Stimulated activated naive CD8-positive, alpha-beta T cell treated with anti-CD3 and anti-CD28 coated beads, Interleukin-15, Interleukin-2, amounts not matched to agents 100 ng/mL and 50 ng/mL, for 24 hours (primary cell): ENCODE measurements at regions not wholly inside any gene's neighbourhood (a gene's known extent, or its start where the extent isn't known, plus 50 kb on each side); places are given as distances from the start of the nearest gene placed in this dataset.
"Not testable (repeated sequence)": the region's sequence is repeated elsewhere in the genome, so short reads cannot be mapped to it uniquely, and the experiment has no call there.

Experiments used
- H3K27ac Mint-ChIP-seq: one replicate; pipeline ENCODE4 v1.8.0; 2021; ENCODE audit warnings: mild to moderate bottlenecking, mixed read lengths
- H3K27me3 Mint-ChIP-seq: one replicate; pipeline ENCODE4 v1.8.0; 2021; ENCODE audit warnings: mixed read lengths
- H3K36me3 Mint-ChIP-seq: one replicate; pipeline ENCODE4 v1.8.0; 2021; ENCODE audit warnings: low read depth, mixed read lengths
- H3K4me1 Mint-ChIP-seq: one replicate; pipeline ENCODE4 v1.8.0; 2021; ENCODE audit warnings: low read depth, mixed read lengths
- H3K4me3 Mint-ChIP-seq: one replicate; pipeline ENCODE4 v1.8.0; 2021; ENCODE audit warnings: mild to moderate bottlenecking, mixed read lengths
- H3K9me3 Mint-ChIP-seq: one replicate; pipeline ENCODE4 v1.8.0; 2021; ENCODE audit warnings: mixed read lengths

- Mint-ChIP-seq H3K9me3 (no peaks in the 10 kb centered on the region), H3K27me3 (no peaks in the 10 kb centered on the region), H3K4me1 (no peaks in the 10 kb centered on the region), H3K4me3 (no peak overlapping the region), H3K27ac (no peak overlapping the region), H3K36me3 (no peaks in the 10 kb centered on the region)
Observed at GRCh38 chr3:153829606-153830170, 291.5 kb upstream of the ARHGEF26 start.

- no peak overlapping the region for H3K4me3 Mint-ChIP-seq
- H3K4me1 Mint-ChIP-seq = no peaks in the 10 kb centered on the region
- no peaks in the 10 kb centered on the region for H3K9me3 Mint-ChIP-seq
- no peaks in the 10 kb centered on the region for H3K27me3 Mint-ChIP-seq
- H3K36me3 Mint-ChIP-seq = no peaks in the 10 kb centered on the region
- no peak overlapping the region for H3K27ac Mint-ChIP-seq
Observed at GRCh38 chr3:153830552-153830951, 290.6 kb upstream of the ARHGEF26 start.

- no peak overlapping the region for H3K4me3 Mint-ChIP-seq
- H3K27me3 Mint-ChIP-seq = peaks cover 4% of the 10 kb centered on the region
- H3K36me3 Mint-ChIP-seq = no peaks in the 10 kb centered on the region
- no peaks in the 10 kb centered on the region for H3K9me3 Mint-ChIP-seq
- H3K4me1 Mint-ChIP-seq = no peaks in the 10 kb centered on the region
- no peak overlapping the region for H3K27ac Mint-ChIP-seq
Observed at GRCh38 chr3:153835540-153835939, 285.6 kb upstream of the ARHGEF26 start.

GRCh38 chr3:153840487-153840886 lies 280.7 kb upstream of the ARHGEF26 start:
- H3K4me1 Mint-ChIP-seq = no peaks in the 10 kb centered on the region
- H3K27ac Mint-ChIP-seq = no peak overlapping the region
- H3K36me3 Mint-ChIP-seq = no peaks in the 10 kb centered on the region
- peaks cover 4% of the 10 kb centered on the region for H3K27me3 Mint-ChIP-seq
- H3K4me3 Mint-ChIP-seq = no peak overlapping the region
- peaks cover 8% of the 10 kb centered on the region for H3K9me3 Mint-ChIP-seq

GRCh38 chr3:153843994-153844393 lies 277.2 kb upstream of the ARHGEF26 start:
- H3K36me3 Mint-ChIP-seq = no peaks in the 10 kb centered on the region
- H3K27me3 Mint-ChIP-seq = no peaks in the 10 kb centered on the region
- H3K9me3 Mint-ChIP-seq = peaks cover 8% of the 10 kb centered on the region
- no peak overlapping the region for H3K27ac Mint-ChIP-seq
- no peak overlapping the region for H3K4me3 Mint-ChIP-seq
- H3K4me1 Mint-ChIP-seq = no peaks in the 10 kb centered on the region

- Mint-ChIP-seq H3K36me3 (no peaks in the 10 kb centered on the region), H3K27me3 (no peaks in the 10 kb centered on the region), H3K4me3 (no peak overlapping the region), H3K9me3 (peaks cover 8% of the 10 kb centered on the region), H3K4me1 (no peaks in the 10 kb centered on the region), H3K27ac (no peak overlapping the region)
Observed at GRCh38 chr3:153845311-153845710, 275.9 kb upstream of the ARHGEF26 start.

GRCh38 chr3:153848702-153849101 lies 272.5 kb upstream of the ARHGEF26 start:
- no peaks in the 10 kb centered on the region for H3K9me3 Mint-ChIP-seq
- no peak overlapping the region for H3K27ac Mint-ChIP-seq
- H3K27me3 Mint-ChIP-seq = no peaks in the 10 kb centered on the region
- H3K4me1 Mint-ChIP-seq = no peaks in the 10 kb centered on the region
- H3K36me3 Mint-ChIP-seq = no peaks in the 10 kb centered on the region
- no peak overlapping the region for H3K4me3 Mint-ChIP-seq

- H3K27ac Mint-ChIP-seq = no peak overlapping the region
- no peak overlapping the region for H3K4me3 Mint-ChIP-seq
- H3K4me1 Mint-ChIP-seq = no peaks in the 10 kb centered on the region
- no peaks in the 10 kb centered on the region for H3K36me3 Mint-ChIP-seq
- no peaks in the 10 kb centered on the region for H3K27me3 Mint-ChIP-seq
- H3K9me3 Mint-ChIP-seq = no peaks in the 10 kb centered on the region
Observed at GRCh38 chr3:153852355-153852754, 268.8 kb upstream of the ARHGEF26 start.

- Mint-ChIP-seq H3K4me3 (no peak overlapping the region), H3K27ac (no peak overlapping the region), H3K9me3 (no peaks in the 10 kb centered on the region), H3K36me3 (no peaks in the 10 kb centered on the region), H3K27me3 (no peaks in the 10 kb centered on the region), H3K4me1 (no peaks in the 10 kb centered on the region)
Observed at GRCh38 chr3:153853163-153853562, 268.0 kb upstream of the ARHGEF26 start.

GRCh38 chr3:153855772-153856171 lies 265.4 kb upstream of the ARHGEF26 start:
- no peak overlapping the region for H3K27ac Mint-ChIP-seq
- no peak overlapping the region for H3K4me3 Mint-ChIP-seq
- no peaks in the 10 kb centered on the region for H3K4me1 Mint-ChIP-seq
- no peaks in the 10 kb centered on the region for H3K36me3 Mint-ChIP-seq
- H3K9me3 Mint-ChIP-seq = no peaks in the 10 kb centered on the region
- no peaks in the 10 kb centered on the region for H3K27me3 Mint-ChIP-seq

- H3K9me3 Mint-ChIP-seq = no peaks in the 10 kb centered on the region
- H3K4me1 Mint-ChIP-seq = no peaks in the 10 kb centered on the region
- no peaks in the 10 kb centered on the region for H3K36me3 Mint-ChIP-seq
Observed at GRCh38 chr3:153856932-153857331, 264.3 kb upstream of the ARHGEF26 start.

GRCh38 chr3:153864793-153865192 lies 256.4 kb upstream of the ARHGEF26 start:
- H3K36me3 Mint-ChIP-seq = no peaks in the 10 kb centered on the region
- no peak overlapping the region for H3K4me3 Mint-ChIP-seq
- H3K27me3 Mint-ChIP-seq = peaks cover 4% of the 10 kb centered on the region
- no peaks in the 10 kb centered on the region for H3K4me1 Mint-ChIP-seq
- peaks cover 3% of the 10 kb centered on the region for H3K9me3 Mint-ChIP-seq
- no peak overlapping the region for H3K27ac Mint-ChIP-seq

More at GRCh38 chr3:153856932-153857331, 264.3 kb upstream of the ARHGEF26 start:
- H3K27ac Mint-ChIP-seq = no peak overlapping the region
- no peak overlapping the region for H3K4me3 Mint-ChIP-seq
- H3K27me3 Mint-ChIP-seq = no peaks in the 10 kb centered on the region

- Mint-ChIP-seq H3K4me3 (no peak overlapping the region), H3K27me3 (peaks cover 4% of the 10 kb centered on the region), H3K36me3 (no peaks in the 10 kb centered on the region), H3K4me1 (no peaks in the 10 kb centered on the region), H3K9me3 (peaks cover 3% of the 10 kb centered on the region), H3K27ac (no peak overlapping the region)
Observed at GRCh38 chr3:153866901-153867300, 254.3 kb upstream of the ARHGEF26 start.

GRCh38 chr3:153874348-153874747 lies 246.8 kb upstream of the ARHGEF26 start:
- not testable (repeated sequence) for H3K36me3 Mint-ChIP-seq, H3K4me1 Mint-ChIP-seq, H3K4me3 Mint-ChIP-seq, H3K27me3 Mint-ChIP-seq, H3K27ac Mint-ChIP-seq
- peaks cover 15% of the 10 kb centered on the region for H3K9me3 Mint-ChIP-seq

GRCh38 chr3:153880493-153880892 lies 240.7 kb upstream of the ARHGEF26 start:
- Mint-ChIP-seq H3K36me3 (no peaks in the 10 kb centered on the region), H3K27me3 (peaks cover under 1% of the 10 kb centered on the region), H3K27ac (no peak overlapping the region), H3K4me3 (no peak overlapping the region), H3K9me3 (peaks cover 4% of the 10 kb centered on the region), H3K4me1 (no peaks in the 10 kb centered on the region)

- H3K36me3 Mint-ChIP-seq = no peaks in the 10 kb centered on the region
Observed at GRCh38 chr3:153881201-153881600, 240.0 kb upstream of the ARHGEF26 start.

More at GRCh38 chr3:153881201-153881600, 240.0 kb upstream of the ARHGEF26 start:
- peaks cover 4% of the 10 kb centered on the region for H3K27me3 Mint-ChIP-seq
- no peak overlapping the region for H3K27ac Mint-ChIP-seq
- no peak overlapping the region for H3K4me3 Mint-ChIP-seq
- no peaks in the 10 kb centered on the region for H3K4me1 Mint-ChIP-seq
- peaks cover under 1% of the 10 kb centered on the region for H3K9me3 Mint-ChIP-seq
